ENCODE measurements at regions not wholly inside any gene's neighbourhood (a gene's known extent, or its start where the extent isn't known, plus 50 kb on each side); places are given as distances from the start of the nearest gene placed in this dataset.

DNA sequence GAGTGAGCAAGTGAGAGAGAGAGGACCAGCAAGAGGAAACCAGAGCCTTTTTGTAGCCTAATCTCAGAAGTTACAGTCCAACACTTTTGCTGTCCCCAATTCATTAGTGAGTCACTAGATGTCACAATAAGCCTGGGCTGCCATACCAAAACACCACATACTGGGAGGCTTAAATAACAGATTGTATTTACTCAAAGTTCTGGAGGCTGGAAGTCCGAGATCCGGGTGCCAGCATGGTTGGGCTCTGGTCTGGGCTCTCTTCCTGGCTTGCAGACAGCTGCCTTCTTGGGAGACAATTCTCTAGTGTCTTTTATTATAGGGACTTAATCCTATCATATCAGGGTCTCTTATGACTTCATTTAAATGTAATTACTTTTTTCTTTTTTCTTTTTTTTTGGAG lies 50.7 kb upstream of the FERMT1 start:
- Histone ChIP-seq H3K4me3 (no peak overlapping the region), H3K27me3 (replicated peaks in 1 of 7) (peaks cover 0 to 16% (median 0%) of the 10 kb centered on the region in 7 donors), H3K4me1 (no peaks in the 10 kb centered on the region), H3K36me3 (no peaks in the 10 kb centered on the region), H3K9me3 (peaks cover 0 to 10% (median 2%) of the 10 kb centered on the region in 8 donors), H3K27ac (no peak overlapping the region)
- 38 to 95% (median 74%) methylated on average over 2 of the region's 2 CpGs for WGBS, 5 donors
- DNase-seq, result no peak
- intact Hi-C loops (cut with DNase I; ENCODE audit: low total_unique reads), result no loop called here
- TF ChIP-seq, protein P1, sequence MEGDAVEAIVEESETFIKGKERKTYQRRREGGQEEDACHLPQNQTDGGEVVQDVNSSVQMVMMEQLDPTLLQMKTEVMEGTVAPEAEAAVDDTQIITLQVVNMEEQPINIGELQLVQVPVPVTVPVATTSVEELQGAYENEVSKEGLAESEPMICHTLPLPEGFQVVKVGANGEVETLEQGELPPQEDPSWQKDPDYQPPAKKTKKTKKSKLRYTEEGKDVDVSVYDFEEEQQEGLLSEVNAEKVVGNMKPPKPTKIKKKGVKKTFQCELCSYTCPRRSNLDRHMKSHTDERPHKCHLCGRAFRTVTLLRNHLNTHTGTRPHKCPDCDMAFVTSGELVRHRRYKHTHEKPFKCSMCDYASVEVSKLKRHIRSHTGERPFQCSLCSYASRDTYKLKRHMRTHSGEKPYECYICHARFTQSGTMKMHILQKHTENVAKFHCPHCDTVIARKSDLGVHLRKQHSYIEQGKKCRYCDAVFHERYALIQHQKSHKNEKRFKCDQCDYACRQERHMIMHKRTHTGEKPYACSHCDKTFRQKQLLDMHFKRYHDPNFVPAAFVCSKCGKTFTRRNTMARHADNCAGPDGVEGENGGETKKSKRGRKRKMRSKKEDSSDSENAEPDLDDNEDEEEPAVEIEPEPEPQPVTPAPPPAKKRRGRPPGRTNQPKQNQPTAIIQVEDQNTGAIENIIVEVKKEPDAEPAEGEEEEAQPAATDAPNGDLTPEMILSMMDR (IDR thresholded peaks at IDR 0.05 in 8 of 11, conservative IDR thresholded peaks at IDR 0.05 in 3 of 11), result no peak
- TF ChIP-seq POLR2AphosphoS5 (IDR thresholded peaks at IDR 0.05) (no peak), POLR2A (IDR thresholded peaks at IDR 0.05) (no peak)

Small RNA genes lying in the stretch of these regions (small RNA-seq; reads per million reads assigned to genes)
- gene AL109618.2, result 0 reads per million in 4 donors

Measured in spleen (tissue), 11 donors.